Fibroblast of mammary gland (primary cell): ENCODE measurements at regions not wholly inside any gene's neighbourhood (a gene's known extent, or its start where the extent isn't known, plus 50 kb on each side); places are given as distances from the start of the nearest gene placed in this dataset.

Experiments
- DNase-seq: peaks from one replicate; pipeline ENCODE4 v3.0.0-alpha.2; 2010; ENCODE audit warnings: low read depth
- H3K4me3 ChIP-seq: 2 replicates; pipeline ENCODE4 v1.5.1; 2011; ENCODE audit warnings: low read depth, mild to moderate bottlenecking, low read length, moderate library complexity; ENCODE audit not compliant: control insufficient read depth
- CTCF ChIP-seq: conservative IDR thresholded peaks from 2 replicates; pipeline ENCODE4 v1.5.1; 2011; ENCODE audit warnings: low read depth, low read length, inconsistent platforms; ENCODE audit not compliant: control insufficient read depth, insufficient read depth

DNA sequence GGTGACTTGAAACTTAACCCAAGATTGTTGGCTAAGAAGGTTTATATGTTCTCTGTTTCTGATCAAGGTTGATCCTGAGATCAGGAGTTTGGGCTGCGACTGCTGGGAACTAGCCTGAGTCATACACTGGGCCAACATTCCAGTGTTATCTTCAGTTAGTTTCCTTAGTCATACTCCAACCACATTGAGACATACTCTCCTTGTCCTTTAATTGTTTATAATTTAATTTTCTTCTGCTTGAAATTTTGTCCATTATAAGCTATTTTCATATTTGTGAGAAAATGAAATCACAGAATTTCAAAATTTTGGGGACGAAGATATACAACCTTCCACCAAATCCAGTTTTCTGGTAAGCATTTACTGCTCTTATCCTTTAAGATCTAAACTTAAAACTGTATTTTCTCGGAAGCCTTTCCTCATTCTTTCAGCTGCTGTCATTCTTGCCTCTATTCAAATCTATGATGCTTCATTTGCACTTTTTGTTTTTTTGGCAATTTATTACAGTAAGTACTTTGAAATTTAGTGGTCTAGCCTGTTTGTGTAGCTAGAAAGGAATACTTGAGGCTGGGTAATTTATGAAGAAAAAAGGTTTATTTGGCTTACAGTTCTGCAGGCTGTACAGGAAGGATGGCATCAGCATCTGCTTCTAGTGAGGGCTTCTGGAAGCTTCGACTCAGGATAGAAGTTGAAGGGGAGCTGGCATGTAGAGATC, 63.4 kb upstream of the POT1 start:
- no peak overlapping the region for H3K4me3 ChIP-seq
- TF ChIP-seq CTCF = no peak
- peak; percentile 79 for DNase-seq

DNA sequence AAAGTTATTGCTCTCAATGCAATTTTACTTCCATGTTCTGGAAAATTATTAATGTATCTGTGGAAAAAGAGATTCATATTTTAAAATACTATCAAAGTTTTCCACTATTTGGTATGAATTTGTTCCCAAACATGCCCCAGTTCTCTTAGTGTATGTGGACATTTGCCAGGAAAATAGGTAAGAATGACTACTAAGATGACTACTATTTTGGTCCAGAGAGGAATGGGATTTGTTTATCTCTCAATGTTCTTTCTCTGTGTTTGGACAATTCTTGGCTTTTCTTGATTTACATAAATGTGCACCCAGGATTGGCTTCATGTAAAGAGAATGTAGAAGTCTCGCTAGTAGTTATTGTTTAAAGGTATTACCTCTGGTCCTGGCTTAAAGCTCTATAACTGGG, 60.3 kb upstream of the POT1 start:
- no peak overlapping the region for H3K4me3 ChIP-seq
- no peak for TF ChIP-seq CTCF
- peak; percentile 45 for DNase-seq
